Right cardiac atrium (tissue), 5 donors: ENCODE measurements at regions not wholly inside any gene's neighbourhood (a gene's known extent, or its start where the extent isn't known, plus 50 kb on each side); places are given as distances from the start of the nearest gene placed in this dataset.

Source experiments
- ATAC-seq, 2 donors: fragments of 200-7000 bp; cut with Tn5 transposase; one replicate each; pipeline versions ENCODE4 v1.8.0 to v1.9.1; 2020; ENCODE audit warnings: moderate library complexity in 2 of 2, mild to moderate bottlenecking in 1 of 2
- DNase-seq, 3 donors: peaks; one replicate each; pipeline ENCODE4 v3.0.0-alpha.2; 2020
- H3K27ac ChIP-seq: one replicate; pipeline ENCODE4 v1.5.1; 2013; ENCODE audit warnings: mild to moderate bottlenecking, low read length, control low read depth, moderate library complexity
- H3K27me3 ChIP-seq: one replicate; pipeline ENCODE4 v1.6.1; 2013; ENCODE audit not compliant: control insufficient read depth, insufficient read depth
- H3K4me1 ChIP-seq: one replicate; pipeline ENCODE4 v1.6.1; 2013; ENCODE audit warnings: low read length; ENCODE audit not compliant: control insufficient read depth, insufficient read depth
- H3K4me3 ChIP-seq: one replicate; pipeline ENCODE4 v1.5.1; 2013; ENCODE audit warnings: low read length, control low read depth
- H3K9me3 ChIP-seq: one replicate; pipeline ENCODE4 v1.6.1; 2013; ENCODE audit warnings: low read length; ENCODE audit not compliant: control insufficient read depth
- WGBS: extraction: QIAGEN DNeasy Blood & Tissue Kit; methylation state at CpG from one replicate; pipeline ENCODE4 v1.1.7; 2013; 5-methylcytosine and 5-hydroxymethylcytosine counted together
- intact Hi-C, 4 donors: fragments of 100-400 bp; cut with DNase I; formaldehyde crosslinking; loops; one replicate each; pipeline versions ENCODE4 v1.11.0 to v1.14.0; 2022 to 2023
- donor health status: healthy with polysubstance abuse.
- donor health status: DM: no; HTN: yes; CAD: no.
- donor health status: DM: no; HTN: no; CAD: no.
- donor health status: DM: no; HTN: yes; CAD: no; lungs with severe emphysema.
- donor health status: DM: yes; HTN: yes; CAD: no.

- 94% methylated on average over 3 of the region's 3 CpGs for WGBS
- H3K4me3 ChIP-seq: no peak overlapping the region
- DNase-seq (no peak), ATAC-seq (no peak)
- no peaks in the 10 kb centered on the region for H3K9me3 ChIP-seq
- no peaks in the 10 kb centered on the region for H3K4me1 ChIP-seq
- H3K27me3 ChIP-seq: no peaks in the 10 kb centered on the region
- intact Hi-C loops: no loop called here
- H3K27ac ChIP-seq: no peak overlapping the region
Observed at GRCh38 chr2:7904319-7904718, 777.5 kb upstream of the ID2 start.

GRCh38 chr2:7905756-7906155 lies 776.1 kb upstream of the ID2 start:
- no peak overlapping the region for H3K4me3 ChIP-seq
- H3K27me3 ChIP-seq: no peaks in the 10 kb centered on the region
- intact Hi-C loops: no loop called here
- no peak for ATAC-seq
- WGBS: 87% methylated on average over 12 of the region's 12 CpGs
- no peaks in the 10 kb centered on the region for H3K9me3 ChIP-seq
- no peak for DNase-seq
- no peak overlapping the region for H3K27ac ChIP-seq
- no peaks in the 10 kb centered on the region for H3K4me1 ChIP-seq

GRCh38 chr2:7906431-7906830 lies 775.4 kb upstream of the ID2 start:
- DNase-seq (no peak), ATAC-seq (no peak)
- H3K4me1 ChIP-seq: no peaks in the 10 kb centered on the region
- no peaks in the 10 kb centered on the region for H3K9me3 ChIP-seq
- no peak overlapping the region for H3K4me3 ChIP-seq
- no peaks in the 10 kb centered on the region for H3K27me3 ChIP-seq
- H3K27ac ChIP-seq: no peak overlapping the region
- intact Hi-C loops: no loop called here
- WGBS: 90% methylated on average over 6 of the region's 6 CpGs

- ATAC-seq (no peak), DNase-seq (no peak)
- Histone ChIP-seq H3K4me1 (no peaks in the 10 kb centered on the region), H3K4me3 (no peak overlapping the region), H3K9me3 (no peaks in the 10 kb centered on the region), H3K27me3 (no peaks in the 10 kb centered on the region), H3K27ac (no peak overlapping the region)
- intact Hi-C loops: no loop called here
- 94% methylated on average over 11 of the region's 11 CpGs for WGBS
Observed at GRCh38 chr2:7907041-7907440, 774.8 kb upstream of the ID2 start.

GRCh38 chr2:7910752-7911151 lies 771.1 kb upstream of the ID2 start:
- 75% methylated on average over 3 of the region's 3 CpGs for WGBS
- no peaks in the 10 kb centered on the region for H3K27me3 ChIP-seq
- H3K27ac ChIP-seq: no peak overlapping the region
- no peak overlapping the region for H3K4me3 ChIP-seq
- H3K9me3 ChIP-seq: no peaks in the 10 kb centered on the region
- intact Hi-C loops: no loop called here
- no peak for ATAC-seq
- H3K4me1 ChIP-seq: no peaks in the 10 kb centered on the region
- DNase-seq: no peak

GRCh38 chr2:7911196-7911595 lies 770.7 kb upstream of the ID2 start:
- WGBS: 85% methylated on average over 2 of the region's 2 CpGs
- no peaks in the 10 kb centered on the region for H3K27me3 ChIP-seq

GRCh38 chr2:7913974-7914373 lies 767.9 kb upstream of the ID2 start:
- Histone ChIP-seq H3K4me1 (no peaks in the 10 kb centered on the region), H3K4me3 (no peak overlapping the region), H3K9me3 (no peaks in the 10 kb centered on the region), H3K27me3 (no peaks in the 10 kb centered on the region), H3K27ac (no peak overlapping the region)
- WGBS: 58% methylated on average over 10 of the region's 10 CpGs
- ATAC-seq (no peak), DNase-seq (no peak)
- intact Hi-C loops: no loop called here

More at GRCh38 chr2:7911196-7911595, 770.7 kb upstream of the ID2 start:
- H3K9me3 ChIP-seq: no peaks in the 10 kb centered on the region
- ATAC-seq: no peak
- H3K4me3 ChIP-seq: no peak overlapping the region
- DNase-seq: no peak
- no peaks in the 10 kb centered on the region for H3K4me1 ChIP-seq
- H3K27ac ChIP-seq: no peak overlapping the region
- intact Hi-C loops: no loop called here

GRCh38 chr2:7915302-7916091 lies 766.4 kb upstream of the ID2 start:
- 74% methylated on average over 14 of the region's 14 CpGs for whole genome bisulfite sequencing
- H3K4me3 ChIP-seq: peak overlapping the region; percentile 35
- ATAC-seq (peak in 1 of 2 donors; percentile 26), DNase-seq (no peak)
- intact Hi-C loops: no loop called here
- H3K27ac ChIP-seq: no peak overlapping the region
- no peaks in the 10 kb centered on the region for H3K4me1 ChIP-seq
- H3K27me3 ChIP-seq: no peaks in the 10 kb centered on the region
- H3K9me3 ChIP-seq: no peaks in the 10 kb centered on the region

- no peak overlapping the region for H3K4me3 ChIP-seq
- intact Hi-C loops: no loop called here
- H3K27me3 ChIP-seq: no peaks in the 10 kb centered on the region
- H3K27ac ChIP-seq: no peak overlapping the region
- H3K9me3 ChIP-seq: no peaks in the 10 kb centered on the region
- WGBS: 95% methylated on average over 2 of the region's 2 CpGs
- DNase-seq (no peak), ATAC-seq (no peak)
- no peaks in the 10 kb centered on the region for H3K4me1 ChIP-seq
Observed at GRCh38 chr2:7916670-7917069, 765.2 kb upstream of the ID2 start.

GRCh38 chr2:7919510-7919909 lies 762.3 kb upstream of the ID2 start:
- intact Hi-C loops: no loop called here
- Histone ChIP-seq H3K4me1 (no peaks in the 10 kb centered on the region), H3K27ac (no peak overlapping the region), H3K9me3 (no peaks in the 10 kb centered on the region), H3K4me3 (no peak overlapping the region), H3K27me3 (no peaks in the 10 kb centered on the region)
- ATAC-seq: no peak
- DNase-seq: no peak
- WGBS: 96% methylated on average over 8 of the region's 8 CpGs

GRCh38 chr2:7924023-7924762 lies 757.7 kb upstream of the ID2 start:
- Histone ChIP-seq H3K4me1 (no peaks in the 10 kb centered on the region), H3K27me3 (no peaks in the 10 kb centered on the region), H3K4me3 (no peak overlapping the region), H3K9me3 (no peaks in the 10 kb centered on the region), H3K27ac (no peak overlapping the region)
- DNase-seq (no peak), ATAC-seq (no peak)
- intact Hi-C loops: no loop called here
- 77% methylated on average over 7 of the region's 7 CpGs for WGBS
